NCI-H748 (cell line): ENCODE measurements at regions not wholly inside any gene's neighbourhood (a gene's known extent, or its start where the extent isn't known, plus 50 kb on each side); places are given as distances from the start of the nearest gene placed in this dataset.
A peak's percentile ranks its signal among the peaks of the same experiment; 100 is the strongest.

Experiments used
- DNase-seq: peaks from one replicate; lab custom pipeline; 2025; ENCODE audit not compliant: unreplicated experiment; lab: John Stamatoyannopoulos, UW

- peak; percentile 99 for DNase-seq
Measured at GRCh38 chr12:127559349-127560040, 707.5 kb upstream of the TMEM132C start.

- DNase-seq = peak; percentile 43
Measured at GRCh38 chr12:127560041-127560478, 706.9 kb upstream of the TMEM132C start.

GRCh38 chr12:127562816-127563215 lies 704.2 kb upstream of the TMEM132C start:
- no peak for DNase-seq

GRCh38 chr12:127565241-127565640 lies 701.7 kb upstream of the TMEM132C start:
- no peak for DNase-seq

- DNase-seq = no peak
Measured at GRCh38 chr12:127567531-127567930, 699.4 kb upstream of the TMEM132C start.

GRCh38 chr12:127570387-127570786 lies 696.6 kb upstream of the TMEM132C start:
- no peak for DNase-seq

GRCh38 chr12:127570793-127571360 lies 696.1 kb upstream of the TMEM132C start:
- DNase-seq = no peak

GRCh38 chr12:127571578-127571977 lies 695.4 kb upstream of the TMEM132C start:
- DNase-seq = peak; percentile 11

- no peak for DNase-seq
Measured at GRCh38 chr12:127579446-127579845, 687.5 kb upstream of the TMEM132C start.

GRCh38 chr12:127582074-127582473 lies 684.9 kb upstream of the TMEM132C start:
- no peak for DNase-seq

GRCh38 chr12:127583041-127583440 lies 683.9 kb upstream of the TMEM132C start:
- DNase-seq = no peak

- DNase-seq = no peak
Measured at GRCh38 chr12:127588249-127588648, 678.7 kb upstream of the TMEM132C start.

- DNase-seq = no peak
Measured at GRCh38 chr12:127589541-127589940, 677.4 kb upstream of the TMEM132C start.

- DNase-seq = peak; percentile 96
Measured at GRCh38 chr12:127590868-127591267, 676.1 kb upstream of the TMEM132C start.

- no peak for DNase-seq
Measured at GRCh38 chr12:127592245-127592644, 674.7 kb upstream of the TMEM132C start.

- peak; percentile 77 for DNase-seq
Measured at GRCh38 chr12:127594351-127594970, 672.5 kb upstream of the TMEM132C start.

- no peak for DNase-seq
Measured at GRCh38 chr12:127595506-127595905, 671.5 kb upstream of the TMEM132C start.

- DNase-seq = no peak
Measured at GRCh38 chr12:127596891-127597290, 670.1 kb upstream of the TMEM132C start.

GRCh38 chr12:127599436-127599835 lies 667.5 kb upstream of the TMEM132C start:
- no peak for DNase-seq

GRCh38 chr12:127600211-127600610 lies 666.8 kb upstream of the TMEM132C start:
- DNase-seq = no peak

GRCh38 chr12:127606476-127607015 lies 660.4 kb upstream of the TMEM132C start:
- DNase-seq = no peak

GRCh38 chr12:127607146-127607725 lies 659.7 kb upstream of the TMEM132C start:
- DNase-seq = no peak
